Naive thymus-derived CD4-positive, alpha-beta T cell (primary cell): ENCODE measurements at regions not wholly inside any gene's neighbourhood (a gene's known extent, or its start where the extent isn't known, plus 50 kb on each side); places are given as distances from the start of the nearest gene placed in this dataset.
A peak's percentile ranks its signal among the peaks of the same experiment; 100 is the strongest.

ENCODE experiments used
- ATAC-seq: fragments of 150-1000 bp; cut with Tn5 transposase; 2 replicates; pipeline ENCODE4 v1.10.0; 2021; ENCODE audit warnings: mild to moderate bottlenecking, moderate library complexity
- CTCF ChIA-PET: fragments of 350-600 bp; sonication (Branson Sonifier 250); formaldehyde crosslinking; loops from one replicate; lab custom pipeline; 2021; ENCODE audit warnings: antibody characterized with exemption; lab: Charles Lee
- POLR2A ChIA-PET: fragments of 350-600 bp; sonication (Branson Sonifier 250); formaldehyde crosslinking; loops from one replicate; lab custom pipeline; 2021; ENCODE audit warnings: antibody characterized with exemption, inconsistent platforms; lab: Charles Lee
- DNase-seq, 9 donors: peaks; one replicate each; pipeline versions ENCODE4 v3.0.0 to v3.0.0-alpha.2; 2020 to 2022; ENCODE audit warnings: mixed read lengths in 1 of 9
- H3K27ac ChIP-seq: one replicate; pipeline ENCODE4 v1.7.0; 2013; ENCODE audit warnings: mild to moderate bottlenecking, low read depth, low read length, moderate library complexity
- H3K27me3 ChIP-seq, 2 donors: one replicate each; pipeline ENCODE4 v1.7.0; 2013; ENCODE audit warnings: low read length in 2 of 2, mild to moderate bottlenecking in 2 of 2, moderate library complexity in 2 of 2; ENCODE audit not compliant: control insufficient read depth in 2 of 2, insufficient read depth in 2 of 2
- H3K36me3 ChIP-seq, 3 experiments: 1 replicate in 2 of 3; 2 replicates in 1 of 3; pipeline ENCODE4 v1.7.0; 2013; ENCODE audit warnings: low read length in 3 of 3, mild to moderate bottlenecking in 3 of 3, moderate library complexity in 1 of 3; ENCODE audit not compliant: insufficient read depth in 3 of 3, control insufficient read depth in 2 of 3
- H3K4me1 ChIP-seq, 2 donors: one replicate each; pipeline ENCODE4 v1.7.0; 2013; ENCODE audit warnings: low read length in 2 of 2, mild to moderate bottlenecking in 2 of 2, moderate library complexity in 1 of 2; ENCODE audit not compliant: control insufficient read depth in 2 of 2, insufficient read depth in 2 of 2
- H3K4me3 ChIP-seq: 2 replicates; pipeline ENCODE4 v1.7.0; 2013; ENCODE audit warnings: mild to moderate bottlenecking, low read length
- H3K9me3 ChIP-seq, 3 experiments: 1 replicate in 2 of 3; 2 replicates in 1 of 3; pipeline ENCODE4 v1.7.0; 2013; ENCODE audit warnings: low read length in 3 of 3; ENCODE audit not compliant: control insufficient read depth in 2 of 3
- H3K27ac Mint-ChIP-seq, 9 donors: one replicate each; pipeline ENCODE4 v1.8.0; 2020 to 2022; ENCODE audit warnings: mixed read lengths in 9 of 9, mild to moderate bottlenecking in 8 of 9, moderate library complexity in 5 of 9, inconsistent platforms in 2 of 9
- H3K27me3 Mint-ChIP-seq, 5 donors: one replicate each; pipeline ENCODE4 v1.8.0; 2021 to 2022; ENCODE audit warnings: mixed read lengths in 5 of 5, mild to moderate bottlenecking in 1 of 5
- H3K36me3 Mint-ChIP-seq, 5 donors: one replicate each; pipeline ENCODE4 v1.8.0; 2020 to 2022; ENCODE audit warnings: mixed read lengths in 5 of 5, mild to moderate bottlenecking in 3 of 5, inconsistent platforms in 1 of 5
- H3K4me1 Mint-ChIP-seq, 7 donors: one replicate each; pipeline ENCODE4 v1.8.0; 2020 to 2022; ENCODE audit warnings: mixed read lengths in 7 of 7, mild to moderate bottlenecking in 3 of 7, inconsistent platforms in 1 of 7
- H3K4me3 Mint-ChIP-seq, 10 donors: one replicate each; pipeline ENCODE4 v1.8.0; 2020 to 2022; ENCODE audit warnings: mild to moderate bottlenecking in 10 of 10, mixed read lengths in 10 of 10, moderate library complexity in 6 of 10, inconsistent platforms in 2 of 10
- H3K9me3 Mint-ChIP-seq, 11 donors: one replicate each; pipeline ENCODE4 v1.8.0; 2020 to 2022; ENCODE audit warnings: mixed read lengths in 11 of 11, mild to moderate bottlenecking in 4 of 11, inconsistent platforms in 1 of 11, moderate library complexity in 1 of 11
- intact Hi-C, 2 donors: fragments of 100-400 bp; cut with micrococcal nuclease; formaldehyde crosslinking; loops; one replicate each; pipeline ENCODE4 v1.15.1; 2023

- Mint-ChIP-seq H3K4me3 (no peak overlapping the region), H3K27ac (peak overlapping the region in 1 of 9 donors; percentile 4), H3K36me3 (peaks cover 0 to 3% (median 0%) of the 10 kb centered on the region in 5 donors), H3K4me1 (peaks cover 6 to 38% (median 11%) of the 10 kb centered on the region in 7 donors), H3K9me3 (no peaks in the 10 kb centered on the region), H3K27me3 (peaks cover 0 to 9% (median 3%) of the 10 kb centered on the region in 5 donors)
- Histone ChIP-seq H3K4me3 (no peak overlapping the region), H3K27ac (no peak overlapping the region), H3K36me3 (no peaks in the 10 kb centered on the region), H3K27me3 (no peaks in the 10 kb centered on the region), H3K9me3 (no peaks in the 10 kb centered on the region), H3K4me1 (no peaks in the 10 kb centered on the region)
- ChIA-PET CTCF (interaction anchor here (0.6 kb wide), 1 partner anchor 215 kb away, joined by 3 read pairs; no protein-coding TSS in a partner anchor), POLR2A (no interaction called here)
- DNase-seq (no peak), ATAC-seq (no peak)
- intact Hi-C loops, result no loop called here
Measured at GRCh38 chr13:30004204-30004603, 153.8 kb upstream of the UBL3 start.

GRCh38 chr13:30002577-30002976 is 152.2 kb upstream of the UBL3 start:
- Mint-ChIP-seq H3K27me3 (peaks cover 0 to 9% (median 0%) of the 10 kb centered on the region in 5 donors), H3K9me3 (no peaks in the 10 kb centered on the region), H3K4me1 (peaks cover 6 to 38% (median 11%) of the 10 kb centered on the region in 7 donors), H3K36me3 (peaks cover 0 to 3% (median 0%) of the 10 kb centered on the region in 5 donors), H3K4me3 (no peak overlapping the region), H3K27ac (no peak overlapping the region)
- Histone ChIP-seq H3K27ac (no peak overlapping the region), H3K36me3 (no peaks in the 10 kb centered on the region), H3K4me1 (no peaks in the 10 kb centered on the region), H3K4me3 (no peak overlapping the region), H3K27me3 (no peaks in the 10 kb centered on the region), H3K9me3 (no peaks in the 10 kb centered on the region)
- ATAC-seq (no peak), DNase-seq (no peak)
- ChIA-PET CTCF (interaction anchor here (0.6 to 0.9 kb wide), 2 partner anchors 9 to 786 kb away, joined by 3 read pairs; no protein-coding TSS in a partner anchor), POLR2A (no interaction called here)
- intact Hi-C loops, result no loop called here

DNA sequence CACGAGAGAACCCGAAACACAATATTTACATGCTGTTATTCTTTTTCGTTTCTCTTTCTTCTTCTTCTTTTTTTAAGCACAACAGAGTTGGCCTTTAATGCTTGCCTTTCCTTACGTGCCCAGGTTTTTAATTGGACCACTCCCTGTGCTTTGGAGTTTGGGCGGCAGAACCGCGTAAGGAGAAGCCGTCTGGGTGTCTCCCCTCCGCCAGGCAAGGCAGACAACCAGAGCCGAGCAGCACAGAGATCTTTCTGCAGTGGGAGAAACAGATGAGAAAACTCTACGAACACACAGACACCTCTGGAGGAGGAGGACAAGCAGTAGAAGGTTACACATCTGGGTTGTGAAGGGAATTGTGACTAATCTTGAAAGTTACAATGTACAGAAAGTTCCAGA is 150.0 kb upstream of the UBL3 start:
- no peak overlapping the region for H3K4me3 Mint-ChIP-seq
- Histone ChIP-seq H3K27ac (no peak overlapping the region), H3K9me3 (no peaks in the 10 kb centered on the region), H3K4me1 (no peaks in the 10 kb centered on the region), H3K36me3 (no peaks in the 10 kb centered on the region), H3K4me3 (no peak overlapping the region), H3K27me3 (no peaks in the 10 kb centered on the region)
- DNase-seq, result no peak
- ChIA-PET CTCF (no interaction called here), POLR2A (no interaction called here)
- intact Hi-C loops, result no loop called here
- no peak for ATAC-seq
- H3K27me3 Mint-ChIP-seq, result peaks cover 0 to 9% (median 0%) of the 10 kb centered on the region in 5 donors
- H3K27ac Mint-ChIP-seq, result no peak overlapping the region
- peaks cover 0 to 24% (median 3%) of the 10 kb centered on the region in 7 donors for H3K4me1 Mint-ChIP-seq
- peaks cover 0 to 3% (median 0%) of the 10 kb centered on the region in 5 donors for H3K36me3 Mint-ChIP-seq
- no peaks in the 10 kb centered on the region for H3K9me3 Mint-ChIP-seq

GRCh38 chr13:29999492-30000369 is 149.3 kb upstream of the UBL3 start:
- Mint-ChIP-seq H3K4me3 (no peak overlapping the region), H3K9me3 (no peaks in the 10 kb centered on the region), H3K27me3 (peaks cover 0 to 4% (median 0%) of the 10 kb centered on the region in 5 donors), H3K36me3 (peaks cover 0 to 3% (median 0%) of the 10 kb centered on the region in 5 donors), H3K27ac (no peak overlapping the region), H3K4me1 (peaks cover 0 to 18% (median 0%) of the 10 kb centered on the region in 7 donors)
- H3K4me1 ChIP-seq, result no peaks in the 10 kb centered on the region
- no peaks in the 10 kb centered on the region for H3K36me3 ChIP-seq
- no peaks in the 10 kb centered on the region for H3K9me3 ChIP-seq
- no peak overlapping the region for H3K4me3 ChIP-seq
- CTCF ChIA-PET, result no interaction called here
- POLR2A ChIA-PET, result no interaction called here
- no peaks in the 10 kb centered on the region for H3K27me3 ChIP-seq
- no peak for ATAC-seq
- H3K27ac ChIP-seq, result no peak overlapping the region
- intact Hi-C loops, result no loop called here
- no peak for DNase-seq

DNA sequence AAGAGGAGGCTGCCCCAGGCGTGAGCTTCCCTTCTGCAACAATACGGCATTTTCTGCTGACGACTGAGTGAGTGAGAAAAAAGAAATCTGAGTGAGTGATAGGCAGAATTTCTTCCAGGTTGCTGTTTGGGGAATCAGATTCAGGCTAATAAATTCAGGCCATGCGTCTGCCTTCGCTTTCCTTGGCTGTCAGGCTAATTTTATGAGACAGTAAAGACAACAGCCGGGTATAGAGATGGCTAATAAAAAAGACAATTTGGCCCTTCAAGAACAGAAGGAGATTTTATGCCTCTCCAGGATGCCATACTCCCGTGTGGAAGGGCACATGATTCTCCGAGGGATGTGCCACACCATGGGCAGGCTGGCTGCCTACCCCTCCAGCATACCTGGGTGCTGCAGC is 145.9 kb upstream of the UBL3 start:
- peaks cover 0 to 3% (median 0%) of the 10 kb centered on the region in 11 donors for H3K9me3 Mint-ChIP-seq
- no peaks in the 10 kb centered on the region for H3K27me3 ChIP-seq
- peaks cover 0 to 5% (median 0%) of the 10 kb centered on the region in 7 donors for H3K4me1 Mint-ChIP-seq
- ATAC-seq, result no peak
- H3K27ac ChIP-seq, result no peak overlapping the region
- H3K4me3 Mint-ChIP-seq, result no peak overlapping the region
- ChIA-PET CTCF (no interaction called here), POLR2A (no interaction called here)
- no peak overlapping the region for H3K4me3 ChIP-seq
- DNase-seq, result no peak
- H3K4me1 ChIP-seq, result no peaks in the 10 kb centered on the region
- H3K36me3 ChIP-seq, result no peaks in the 10 kb centered on the region
- no peaks in the 10 kb centered on the region for H3K9me3 ChIP-seq
- no peaks in the 10 kb centered on the region for H3K27me3 Mint-ChIP-seq
- intact Hi-C loops, result no loop called here
- no peak overlapping the region for H3K27ac Mint-ChIP-seq
- H3K36me3 Mint-ChIP-seq, result no peaks in the 10 kb centered on the region

- H3K4me3 Mint-ChIP-seq, result no peak overlapping the region
- H3K27ac ChIP-seq, result no peak overlapping the region
- no peaks in the 10 kb centered on the region for H3K36me3 Mint-ChIP-seq
- no peaks in the 10 kb centered on the region for H3K36me3 ChIP-seq
- H3K9me3 Mint-ChIP-seq, result peaks cover 0 to 3% (median 0%) of the 10 kb centered on the region in 11 donors
- no peak overlapping the region for H3K4me3 ChIP-seq
- DNase-seq (no peak), ATAC-seq (no peak)
- no peaks in the 10 kb centered on the region for H3K4me1 ChIP-seq
- no peaks in the 10 kb centered on the region for H3K27me3 Mint-ChIP-seq
- H3K27ac Mint-ChIP-seq, result no peak overlapping the region
- ChIA-PET CTCF (no interaction called here), POLR2A (no interaction called here)
- H3K27me3 ChIP-seq, result no peaks in the 10 kb centered on the region
- no peaks in the 10 kb centered on the region for H3K9me3 ChIP-seq
- intact Hi-C loops, result no loop called here
- peaks cover 0 to 3% (median 0%) of the 10 kb centered on the region in 7 donors for H3K4me1 Mint-ChIP-seq
Measured at GRCh38 chr13:29994911-29995595, 144.6 kb upstream of the UBL3 start.
